HG02938 (cell line): ENCODE measurements at regions not wholly inside any gene's neighbourhood (a gene's known extent, or its start where the extent isn't known, plus 50 kb on each side); places are given as distances from the start of the nearest gene placed in this dataset.

Experiments used
- ATAC-seq: cut with Tn5 transposase; IDR thresholded peaks from one replicate; pipeline ENCODE4 v1.9.1; 2021; ENCODE audit warnings: mild to moderate bottlenecking, moderate library complexity; ENCODE audit not compliant: unreplicated experiment

GRCh38 chr13:97629601-97630272, 195.8 kb downstream of the RAP2A start:
- no peak for ATAC-seq

GRCh38 chr13:97630725-97631124, 196.8 kb downstream of the RAP2A start:
- no peak for ATAC-seq

DNA sequence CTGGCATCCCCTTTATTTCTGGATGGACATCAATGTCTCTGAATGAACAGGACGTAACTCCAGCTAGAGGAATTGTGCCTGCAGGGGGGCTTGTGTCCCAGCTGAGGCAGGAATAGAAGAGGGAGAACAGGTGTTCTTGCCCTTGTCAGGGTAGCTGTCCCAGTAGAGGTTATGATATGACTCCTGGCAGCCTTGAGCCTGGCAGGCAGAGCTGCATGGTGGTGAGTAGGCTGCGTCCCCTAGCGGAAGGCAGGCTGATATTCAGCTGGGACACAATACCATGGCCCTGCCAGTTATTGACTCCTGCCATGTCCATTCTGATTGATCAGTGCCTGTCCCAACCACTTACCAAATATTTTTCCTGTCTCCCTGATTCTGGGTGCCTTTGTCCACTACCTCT, 197.2 kb downstream of the RAP2A start:
- peak; percentile 66 for ATAC-seq

DNA sequence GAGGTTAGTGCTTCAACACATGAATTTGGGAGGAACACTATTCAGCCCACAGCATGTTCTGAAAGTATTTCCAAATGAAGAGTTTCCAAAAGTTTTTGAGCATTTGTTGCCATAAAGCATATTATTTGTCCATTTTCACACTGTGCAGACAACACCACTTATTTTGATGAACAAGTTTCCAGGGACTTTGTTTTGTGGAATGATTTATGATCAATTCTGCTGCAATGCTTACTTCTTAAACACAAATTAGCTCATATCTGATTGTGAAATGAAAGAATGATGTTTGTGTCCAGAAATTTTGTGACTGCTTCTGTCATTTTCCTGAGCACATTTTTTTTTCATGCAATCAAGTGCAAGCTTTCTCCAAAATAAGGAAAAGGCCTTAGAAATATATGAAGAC, 205.3 kb downstream of the RAP2A start:
- ATAC-seq, result no peak

GRCh38 chr13:97640268-97640667, 206.3 kb downstream of the RAP2A start:
- no peak for ATAC-seq

DNA sequence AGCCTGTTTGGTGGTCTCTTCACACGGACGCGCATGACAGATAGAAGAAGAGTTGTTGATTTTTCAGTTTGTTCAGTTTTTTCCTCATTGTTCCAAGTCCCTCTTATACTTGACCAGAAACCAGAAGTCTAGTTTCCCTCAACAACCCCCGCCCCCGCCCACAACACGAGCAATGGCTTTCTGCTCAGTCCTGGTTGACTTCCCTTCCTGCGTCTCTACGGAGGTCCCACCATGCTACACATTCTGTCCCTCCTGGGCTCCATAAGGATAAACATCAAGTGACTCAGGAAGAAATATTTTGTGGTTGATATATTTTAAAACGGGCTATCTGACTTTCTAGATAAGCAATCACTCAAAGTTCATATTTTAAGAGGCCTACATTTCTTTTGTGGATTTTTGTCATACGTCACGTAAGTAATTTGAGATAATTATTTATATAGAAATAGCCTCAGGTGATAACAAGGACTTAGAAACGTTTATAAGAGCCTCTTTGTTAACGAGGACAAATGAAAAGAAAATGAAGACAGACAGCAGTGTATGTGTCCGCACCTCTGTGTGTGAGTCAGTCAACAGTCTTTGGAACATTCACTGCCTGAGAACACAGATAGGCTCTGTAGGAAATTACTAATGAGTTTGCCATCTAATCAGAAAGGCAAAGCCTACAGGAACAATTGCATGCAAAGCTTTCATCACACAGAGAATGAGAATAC, 214.4 kb downstream of the RAP2A start:
- ATAC-seq, result no peak

DNA sequence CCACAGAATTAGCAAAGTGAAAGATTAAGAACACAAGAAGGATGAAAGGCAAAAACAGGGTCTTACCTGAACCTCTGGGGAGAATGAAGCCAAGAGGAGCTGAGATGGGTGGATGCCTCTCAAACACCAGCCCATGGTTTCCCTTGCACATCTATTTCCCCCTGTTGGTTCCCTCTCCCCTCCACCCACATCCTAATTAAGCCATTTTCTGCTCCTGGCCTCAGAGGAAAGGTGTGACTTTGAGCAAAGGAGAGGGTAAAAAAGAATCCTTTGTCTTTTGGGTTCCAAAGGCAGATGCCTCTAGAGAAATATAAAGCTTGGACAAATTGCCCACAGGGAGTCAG, 214.9 kb downstream of the RAP2A start:
- no peak for ATAC-seq

DNA sequence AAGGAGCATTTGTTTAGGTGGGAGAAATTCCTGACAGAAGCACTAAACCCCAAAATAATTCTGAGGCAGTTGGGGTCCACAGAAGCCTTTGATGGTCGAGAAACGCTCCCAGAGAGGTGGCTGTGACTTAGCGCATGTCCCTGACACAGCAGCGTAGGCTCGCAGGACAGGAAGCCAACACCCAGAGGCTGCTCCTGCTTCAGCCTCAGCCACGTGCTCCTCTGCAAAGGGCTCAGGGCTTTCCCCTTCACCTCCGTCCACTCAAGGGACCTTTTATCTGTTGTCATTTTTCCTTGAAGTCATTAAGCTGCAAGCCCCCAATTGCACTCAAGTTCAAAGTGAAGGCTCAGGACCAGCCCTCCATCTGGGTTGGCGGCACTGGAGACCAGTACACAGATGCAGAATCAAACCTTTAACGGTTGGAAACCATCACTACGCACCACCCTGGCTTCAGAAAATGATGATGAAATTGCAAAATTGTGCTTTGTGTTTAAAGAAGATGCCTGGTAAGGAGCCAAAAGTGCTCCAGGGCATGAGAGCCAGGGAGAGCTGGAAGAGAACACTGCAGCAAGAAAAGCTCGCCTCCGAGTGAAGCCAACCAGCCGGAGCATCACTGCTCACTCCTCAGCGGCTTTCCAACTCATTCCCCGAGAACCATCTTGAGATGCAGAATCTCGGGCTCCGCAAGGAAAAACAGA, 219.6 kb downstream of the RAP2A start:
- no peak for ATAC-seq

DNA sequence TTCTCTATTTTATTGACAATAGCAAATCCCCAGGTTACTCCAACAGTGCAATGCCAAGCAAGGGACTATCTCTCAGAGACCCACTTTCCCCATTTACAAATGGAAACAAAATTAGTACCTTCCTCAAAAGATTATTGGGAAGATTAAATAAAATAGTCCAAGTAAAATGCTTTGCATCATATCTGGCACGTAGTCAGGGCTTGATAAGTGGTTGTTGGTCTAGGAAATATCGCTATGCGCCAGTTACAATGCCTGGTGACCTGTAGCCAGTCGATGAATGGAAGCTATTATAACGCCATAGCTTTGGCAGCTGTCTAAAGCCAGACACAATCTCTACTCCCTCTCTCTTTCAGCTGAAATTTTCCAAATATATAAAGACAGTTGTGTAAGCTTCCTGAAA, 220.3 kb downstream of the RAP2A start:
- no peak for ATAC-seq

GRCh38 chr13:97658556-97658955, 224.6 kb downstream of the RAP2A start:
- ATAC-seq, result no peak

DNA sequence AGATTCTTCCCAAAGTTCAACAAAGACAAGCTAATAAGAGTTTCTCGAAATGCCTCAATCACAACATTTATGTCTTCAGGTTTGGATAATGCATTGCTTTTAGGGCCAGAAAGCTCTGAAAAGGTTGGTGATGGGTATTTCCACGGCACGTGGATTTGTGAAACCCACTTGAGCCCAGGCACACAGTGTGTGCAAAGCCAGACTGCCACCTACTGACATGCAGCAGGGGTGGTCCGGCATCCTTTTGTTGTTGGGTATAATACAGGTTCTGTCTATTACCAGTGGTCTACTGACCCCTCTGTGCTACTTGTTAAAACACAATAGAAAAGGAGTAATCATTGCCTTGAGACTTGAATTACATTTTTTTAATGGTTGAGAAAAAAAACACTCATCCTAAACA, 225.6 kb downstream of the RAP2A start:
- no peak for ATAC-seq

- no peak for ATAC-seq
Observed at GRCh38 chr13:97660594-97661260, 226.8 kb downstream of the RAP2A start.

DNA sequence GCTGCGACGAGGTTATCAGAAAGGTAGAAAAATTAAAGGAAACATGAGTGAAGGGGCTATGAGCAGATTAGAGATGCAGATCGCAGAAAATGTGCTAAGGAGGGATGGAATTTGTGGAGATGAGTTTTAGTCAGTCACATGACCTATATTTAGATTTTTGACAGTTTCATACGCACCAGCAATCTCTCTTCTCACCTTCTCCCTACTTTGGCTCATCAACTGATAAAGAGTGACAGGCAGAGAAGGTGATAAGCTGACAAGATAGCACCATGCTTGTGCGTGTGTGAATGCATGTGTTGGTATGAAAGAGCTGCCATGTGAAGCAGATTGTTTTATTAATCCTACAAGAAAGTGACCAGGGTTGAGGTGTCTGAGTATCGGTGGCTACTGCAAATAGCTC, 252.6 kb downstream of the RAP2A start:
- no peak for ATAC-seq

GRCh38 chr13:97692628-97693027, 258.7 kb downstream of the RAP2A start:
- ATAC-seq, result no peak

DNA sequence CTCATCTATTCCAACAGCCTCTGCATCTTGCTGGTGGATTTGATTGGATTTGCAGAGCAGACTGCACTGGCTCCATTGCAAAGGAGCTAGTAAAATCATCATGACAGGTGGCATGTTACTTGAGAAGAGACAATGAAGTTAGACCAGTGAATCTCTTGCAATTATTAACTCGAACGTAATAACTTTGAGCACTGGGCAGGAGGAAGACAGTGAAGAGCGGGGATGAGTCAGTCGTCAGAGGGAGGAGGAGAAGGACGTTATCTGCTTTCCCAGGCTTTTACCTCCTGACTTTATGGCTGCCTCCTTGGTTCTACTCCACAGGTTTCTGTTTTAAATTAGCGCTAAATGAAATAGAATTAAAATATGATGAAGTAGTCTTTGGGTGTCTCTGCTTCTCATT, 257.8 kb upstream of the IPO5 start:
- ATAC-seq, result no peak

DNA sequence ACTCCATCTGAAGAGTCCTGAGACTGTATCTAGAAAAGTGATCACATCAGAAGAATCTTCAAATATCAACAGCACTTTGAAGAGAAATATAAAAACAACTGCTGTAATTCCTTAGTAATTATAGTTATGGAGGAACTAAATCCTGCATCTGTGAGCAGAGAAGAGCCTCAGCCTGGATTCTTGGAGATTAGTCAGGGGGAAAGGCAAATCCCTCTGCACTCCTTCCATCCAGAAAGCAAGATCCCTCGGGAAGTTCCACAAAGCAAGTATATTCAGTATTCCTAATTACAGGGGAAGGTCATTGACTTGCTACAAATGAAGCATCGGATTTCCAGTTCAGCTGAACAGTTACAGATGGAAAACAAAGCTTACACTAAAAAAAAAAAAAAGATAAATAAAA, 256.6 kb upstream of the IPO5 start:
- ATAC-seq, result no peak

DNA sequence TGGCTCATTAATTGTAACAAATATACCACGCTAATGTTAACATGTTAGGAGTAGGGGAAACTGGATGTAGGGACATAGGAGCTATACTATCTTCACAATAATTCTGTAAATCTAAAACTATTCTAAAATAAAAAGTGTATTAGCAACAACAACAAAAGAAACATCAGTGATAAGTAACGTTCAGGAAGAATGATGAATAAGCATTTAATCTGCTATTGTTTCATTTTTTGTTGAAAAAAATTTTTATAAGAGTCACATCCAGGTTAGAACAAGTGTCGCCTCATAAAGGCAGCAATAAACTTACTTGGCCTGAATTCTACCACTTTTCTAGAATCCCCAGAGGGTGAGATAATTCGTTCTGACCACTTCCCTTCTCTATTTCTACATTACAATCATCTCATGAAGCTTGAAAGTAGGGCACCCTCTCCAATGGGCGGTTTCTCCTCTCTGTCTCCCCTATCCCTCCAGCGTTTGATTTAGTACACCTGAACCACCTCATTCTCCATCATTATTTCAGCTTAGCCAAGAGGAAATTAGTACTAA, 253.1 kb upstream of the IPO5 start:
- no peak for ATAC-seq

GRCh38 chr13:97702614-97703013, 250.9 kb upstream of the IPO5 start:
- ATAC-seq, result no peak

DNA sequence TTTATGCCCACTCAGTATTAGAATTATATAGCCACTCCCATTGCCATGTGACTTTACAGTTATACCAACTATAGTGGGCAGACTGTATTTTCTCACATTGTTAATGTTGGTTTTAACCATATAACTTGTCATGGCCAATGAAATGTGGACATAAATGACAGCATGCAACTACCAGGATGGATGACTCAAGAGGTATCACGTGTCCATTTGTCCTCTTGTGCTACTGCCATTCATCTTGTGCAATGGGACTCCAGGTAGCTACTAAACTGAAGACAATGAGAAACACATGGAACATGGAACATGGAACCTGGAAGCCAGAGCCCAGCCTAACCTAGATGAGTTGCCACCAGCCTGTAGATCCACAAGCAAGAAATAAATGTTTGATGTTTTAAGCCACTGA, 242.7 kb upstream of the IPO5 start:
- ATAC-seq, result no peak

DNA sequence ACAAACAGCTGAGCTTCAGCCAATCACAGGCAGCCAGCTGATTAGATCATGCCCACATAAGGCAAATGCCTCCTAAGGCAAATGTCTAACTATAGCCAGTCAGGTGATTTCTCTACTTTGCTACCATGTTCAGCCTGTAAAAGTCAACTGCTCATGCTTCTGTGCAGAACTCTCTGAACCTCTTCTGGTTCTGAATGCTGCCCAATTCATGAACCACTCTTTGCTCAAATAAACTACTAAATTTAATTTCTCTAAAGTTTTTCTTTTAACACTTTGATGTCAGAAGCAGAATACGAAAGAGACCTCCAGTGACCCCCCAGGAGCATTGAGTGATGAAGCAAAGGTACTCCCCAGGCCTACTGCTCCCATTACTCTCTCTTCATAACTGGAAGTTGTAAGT, 240.7 kb upstream of the IPO5 start:
- no peak for ATAC-seq

- no peak for ATAC-seq
Observed at GRCh38 chr13:97715763-97716162, 237.7 kb upstream of the IPO5 start.

- ATAC-seq, result no peak
Observed at GRCh38 chr13:97716746-97717145, 236.7 kb upstream of the IPO5 start.
